ENCODE measurements at regions not wholly inside any gene's neighbourhood (a gene's known extent, or its start where the extent isn't known, plus 50 kb on each side); places are given as distances from the start of the nearest gene placed in this dataset.

DNA sequence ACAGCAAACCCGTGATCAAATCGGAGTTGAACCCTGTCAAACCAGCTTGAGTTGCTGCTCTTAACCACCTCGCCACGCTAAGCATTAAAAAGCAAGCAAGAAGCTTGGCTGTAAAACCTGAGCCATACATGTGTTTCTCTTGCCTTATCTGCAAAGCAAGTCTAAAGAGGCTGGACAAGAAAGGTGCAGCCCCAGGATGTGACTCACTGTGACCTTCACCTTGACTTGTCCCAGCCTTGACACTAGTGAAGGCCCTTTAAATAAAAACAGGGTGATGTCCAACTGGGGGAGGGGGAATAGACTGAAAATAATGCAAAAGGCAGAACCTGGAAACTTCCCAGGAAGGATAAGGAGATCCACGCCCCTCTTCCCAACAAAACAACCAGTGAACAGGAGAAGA is 127.6 kb upstream of the NPAS2 start:
- Histone ChIP-seq H3K4me3 (ENCODE audit: low read length) (no peak overlapping the region), H3K27me3 (ENCODE audit: control insufficient read depth, insufficient read depth, low read length) (no peaks in the 10 kb centered on the region), H3K36me3 (ENCODE audit: control insufficient read depth, insufficient read depth, low read length) (no peaks in the 10 kb centered on the region), H3K9me3 (ENCODE audit: control insufficient read depth, insufficient read depth, low read length) (no peaks in the 10 kb centered on the region), H3K4me1 (ENCODE audit: control insufficient read depth, insufficient read depth, low read length) (no peaks in the 10 kb centered on the region), H3K27ac (ENCODE audit: low read length) (no peak overlapping the region)
- no peaks in the 10 kb centered on the region for H3K4me1 Mint-ChIP-seq
- intact Hi-C loops (cut with micrococcal nuclease): no loop called here
- H3K27ac Mint-ChIP-seq: no peak overlapping the region
- H3K27me3 Mint-ChIP-seq (ENCODE audit: low read depth in 2 of 2): peaks cover 21 to 44% of the 10 kb centered on the region in 2 donors
- WGBS (ENCODE audit: insufficient coverage): 97% methylated on average over 4 of the region's 5 CpGs
- TF ChIP-seq, protein P1, sequence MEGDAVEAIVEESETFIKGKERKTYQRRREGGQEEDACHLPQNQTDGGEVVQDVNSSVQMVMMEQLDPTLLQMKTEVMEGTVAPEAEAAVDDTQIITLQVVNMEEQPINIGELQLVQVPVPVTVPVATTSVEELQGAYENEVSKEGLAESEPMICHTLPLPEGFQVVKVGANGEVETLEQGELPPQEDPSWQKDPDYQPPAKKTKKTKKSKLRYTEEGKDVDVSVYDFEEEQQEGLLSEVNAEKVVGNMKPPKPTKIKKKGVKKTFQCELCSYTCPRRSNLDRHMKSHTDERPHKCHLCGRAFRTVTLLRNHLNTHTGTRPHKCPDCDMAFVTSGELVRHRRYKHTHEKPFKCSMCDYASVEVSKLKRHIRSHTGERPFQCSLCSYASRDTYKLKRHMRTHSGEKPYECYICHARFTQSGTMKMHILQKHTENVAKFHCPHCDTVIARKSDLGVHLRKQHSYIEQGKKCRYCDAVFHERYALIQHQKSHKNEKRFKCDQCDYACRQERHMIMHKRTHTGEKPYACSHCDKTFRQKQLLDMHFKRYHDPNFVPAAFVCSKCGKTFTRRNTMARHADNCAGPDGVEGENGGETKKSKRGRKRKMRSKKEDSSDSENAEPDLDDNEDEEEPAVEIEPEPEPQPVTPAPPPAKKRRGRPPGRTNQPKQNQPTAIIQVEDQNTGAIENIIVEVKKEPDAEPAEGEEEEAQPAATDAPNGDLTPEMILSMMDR (IDR thresholded peaks at IDR 0.05): no peak
- H3K36me3 Mint-ChIP-seq: peaks cover 10% of the 10 kb centered on the region
- H3K9me3 Mint-ChIP-seq: peaks cover 7 to 10% of the 10 kb centered on the region in 2 donors
- DNase-seq: no peak
- no peak for ATAC-seq
- H3K4me3 Mint-ChIP-seq: no peak overlapping the region

DNA sequence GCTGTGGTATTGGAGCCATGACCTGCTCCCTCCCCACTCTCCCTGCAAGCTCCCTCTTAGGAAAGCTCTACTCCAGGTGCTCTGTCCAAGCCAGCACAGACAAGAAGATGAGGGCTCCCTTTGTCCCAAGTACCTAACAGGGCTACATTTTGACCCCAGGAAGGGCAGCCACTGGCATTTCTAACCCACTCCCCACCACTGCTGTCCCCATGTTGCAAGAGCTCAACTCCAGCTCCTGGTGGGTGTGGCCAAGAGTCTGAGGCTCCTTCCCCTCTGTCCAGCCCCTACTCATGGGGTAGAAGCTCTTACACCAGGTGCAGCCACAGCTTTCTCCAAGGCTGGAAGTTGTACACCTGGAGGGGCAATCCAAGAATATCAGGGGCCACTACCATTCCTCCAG is 127.0 kb upstream of the NPAS2 start:
- TF ChIP-seq, protein P1 (IDR thresholded peaks at IDR 0.05): no peak
- H3K4me3 Mint-ChIP-seq: no peak overlapping the region
- Histone ChIP-seq H3K4me1 (ENCODE audit: control insufficient read depth, insufficient read depth, low read length) (no peaks in the 10 kb centered on the region), H3K27me3 (ENCODE audit: control insufficient read depth, insufficient read depth, low read length) (no peaks in the 10 kb centered on the region), H3K4me3 (ENCODE audit: low read length) (no peak overlapping the region), H3K36me3 (ENCODE audit: control insufficient read depth, insufficient read depth, low read length) (no peaks in the 10 kb centered on the region), H3K9me3 (ENCODE audit: control insufficient read depth, insufficient read depth, low read length) (no peaks in the 10 kb centered on the region), H3K27ac (ENCODE audit: low read length) (no peak overlapping the region)
- intact Hi-C loops (cut with micrococcal nuclease): no loop called here
- H3K27ac Mint-ChIP-seq: no peak overlapping the region
- peaks cover 21 to 39% of the 10 kb centered on the region in 2 donors for H3K27me3 Mint-ChIP-seq (ENCODE audit: low read depth in 2 of 2)
- no peaks in the 10 kb centered on the region for H3K4me1 Mint-ChIP-seq
- H3K36me3 Mint-ChIP-seq: peaks cover 10% of the 10 kb centered on the region
- DNase-seq (no peak), ATAC-seq (no peak)
- peaks cover 7 to 10% of the 10 kb centered on the region in 2 donors for H3K9me3 Mint-ChIP-seq

DNA sequence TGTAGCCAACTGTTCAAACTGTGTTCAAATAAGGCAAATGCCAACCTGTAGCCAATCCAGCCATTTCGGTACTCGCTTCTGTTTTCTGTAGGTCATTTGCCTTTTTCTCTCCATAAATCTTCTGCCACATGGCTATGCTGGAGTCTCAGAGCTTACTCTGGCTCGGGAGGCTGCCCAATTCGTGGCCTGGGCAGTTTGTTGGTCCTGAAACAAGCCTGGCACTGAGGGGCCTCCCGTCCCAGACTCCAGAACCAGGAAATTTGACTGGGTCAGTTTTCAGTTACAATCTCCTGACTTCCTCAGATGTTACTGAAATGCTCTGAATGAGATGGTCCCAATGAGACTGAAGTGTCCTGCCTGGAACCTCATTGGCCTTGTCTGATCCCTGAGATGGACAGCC is 120.8 kb upstream of the NPAS2 start:
- no peaks in the 10 kb centered on the region for H3K36me3 ChIP-seq (ENCODE audit: control insufficient read depth, insufficient read depth, low read length)
- H3K27ac Mint-ChIP-seq: no peak overlapping the region
- TF ChIP-seq, protein P1 (IDR thresholded peaks at IDR 0.05): no peak
- no peak overlapping the region for H3K4me3 ChIP-seq (ENCODE audit: low read length)
- H3K9me3 Mint-ChIP-seq: peaks cover 7 to 8% of the 10 kb centered on the region in 2 donors
- no peak for DNase-seq
- H3K4me1 ChIP-seq (ENCODE audit: control insufficient read depth, insufficient read depth, low read length): no peaks in the 10 kb centered on the region
- no peaks in the 10 kb centered on the region for H3K9me3 ChIP-seq (ENCODE audit: control insufficient read depth, insufficient read depth, low read length)
- no peak for ATAC-seq
- H3K27ac ChIP-seq (ENCODE audit: low read length): no peak overlapping the region
- H3K4me1 Mint-ChIP-seq: peaks cover 0 to 6% of the 10 kb centered on the region in 2 donors
- H3K27me3 ChIP-seq (ENCODE audit: control insufficient read depth, insufficient read depth, low read length): no peaks in the 10 kb centered on the region
- H3K27me3 Mint-ChIP-seq (ENCODE audit: low read depth in 2 of 2): peaks cover 0 to 10% of the 10 kb centered on the region in 2 donors
- intact Hi-C loops (cut with micrococcal nuclease): no loop called here
- H3K36me3 Mint-ChIP-seq: peaks cover 10% of the 10 kb centered on the region
- H3K4me3 Mint-ChIP-seq: no peak overlapping the region
- WGBS (ENCODE audit: insufficient coverage): 74% methylated on average over 5 of the region's 5 CpGs

DNA sequence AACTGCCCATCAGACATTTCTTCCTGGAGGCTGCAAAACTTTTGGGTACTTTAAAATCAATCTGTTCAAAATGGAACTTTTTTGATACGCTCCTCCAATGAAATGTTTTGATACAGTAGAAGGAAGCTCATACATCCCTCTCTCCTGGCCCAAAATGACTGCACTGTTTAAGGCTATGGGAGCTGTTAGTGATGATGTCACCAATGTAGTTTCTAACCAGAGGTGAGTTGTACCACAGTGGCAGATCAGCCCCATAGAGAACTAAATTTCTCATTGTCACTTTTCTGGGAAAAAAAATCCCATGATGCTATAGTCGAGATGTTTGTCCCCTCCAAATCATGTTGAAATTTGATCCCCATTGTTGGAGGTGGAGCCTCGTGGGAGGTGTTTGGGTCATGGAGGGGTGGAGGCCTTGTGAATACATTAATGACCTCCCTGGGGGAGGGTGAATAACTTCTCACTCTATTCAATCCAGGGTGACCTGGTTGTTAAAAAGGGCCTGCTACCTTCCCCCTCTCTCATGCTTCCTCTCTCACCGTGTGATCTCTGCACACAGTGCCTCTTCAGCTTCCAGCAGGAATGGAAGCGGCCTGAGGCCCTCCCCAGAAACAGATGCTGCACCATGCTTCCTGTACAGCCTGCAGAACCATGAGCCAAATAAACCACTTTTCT is 117.4 kb upstream of the NPAS2 start:
- Histone ChIP-seq H3K36me3 (ENCODE audit: control insufficient read depth, insufficient read depth, low read length) (no peaks in the 10 kb centered on the region), H3K27me3 (ENCODE audit: control insufficient read depth, insufficient read depth, low read length) (no peaks in the 10 kb centered on the region), H3K9me3 (ENCODE audit: control insufficient read depth, insufficient read depth, low read length) (no peaks in the 10 kb centered on the region), H3K27ac (ENCODE audit: low read length) (no peak overlapping the region), H3K4me1 (ENCODE audit: control insufficient read depth, insufficient read depth, low read length) (no peaks in the 10 kb centered on the region), H3K4me3 (ENCODE audit: low read length) (no peak overlapping the region)
- peaks cover 0 to 10% of the 10 kb centered on the region in 2 donors for H3K27me3 Mint-ChIP-seq (ENCODE audit: low read depth in 2 of 2)
- ATAC-seq (no peak), DNase-seq (no peak)
- WGBS (ENCODE audit: insufficient coverage): 71% methylated on average over 4 of the region's 5 CpGs
- TF ChIP-seq, protein P1 (IDR thresholded peaks at IDR 0.05): no peak
- H3K4me3 Mint-ChIP-seq: no peak overlapping the region
- H3K27ac Mint-ChIP-seq: no peak overlapping the region
- H3K36me3 Mint-ChIP-seq: no peaks in the 10 kb centered on the region
- H3K4me1 Mint-ChIP-seq: peaks cover 0 to 6% of the 10 kb centered on the region in 2 donors
- intact Hi-C loops (cut with micrococcal nuclease): no loop called here
- H3K9me3 Mint-ChIP-seq: no peaks in the 10 kb centered on the region
